ENCODE measurements at regions not wholly inside any gene's neighbourhood (a gene's known extent, or its start where the extent isn't known, plus 50 kb on each side); places are given as distances from the start of the nearest gene placed in this dataset.

- TF ChIP-seq POLR2A (IDR thresholded peaks at IDR 0.05): no peak
- no peak for TF ChIP-seq CTCF (IDR thresholded peaks at IDR 0.05)
Measured at GRCh38 chr1:234858722-234859121, 248.7 kb upstream of the IRF2BP2 start.

Data from uterus (tissue), 2 donors.